Cardiac muscle cell (in vitro differentiated cells and primary cell): ENCODE measurements at regions not wholly inside any gene's neighbourhood (a gene's known extent, or its start where the extent isn't known, plus 50 kb on each side); places are given as distances from the start of the nearest gene placed in this dataset.

ENCODE experiments used
- DNase-seq, 2 donors: peaks; one replicate each; pipeline versions ENCODE4 v3.0.0 to v3.0.0-alpha.2; 2010 to 2017; ENCODE audit warnings: low read depth in 1 of 2, low spot score in 1 of 2
- H3K27ac ChIP-seq: fragments of 200-600 bp; sonication (generic); 2 replicates; pipeline ENCODE4 v1.5.1; 2016
- H3K27me3 ChIP-seq: fragments of 200-600 bp; sonication (generic); 2 replicates; pipeline ENCODE4 v1.6.0; 2016; ENCODE audit warnings: control low read depth
- H3K36me3 ChIP-seq: fragments of 200-600 bp; sonication (generic); 2 replicates; pipeline ENCODE4 v1.5.1; 2016; ENCODE audit warnings: control low read depth
- H3K4me1 ChIP-seq: fragments of 200-600 bp; sonication (generic); 2 replicates; pipeline ENCODE4 v1.8.1; 2017; ENCODE audit warnings: low read depth, mild to moderate bottlenecking, mixed run types
- H3K4me3 ChIP-seq: fragments of 200-600 bp; sonication (generic); 2 replicates; pipeline ENCODE4 v1.5.1; 2016; ENCODE audit warnings: mild to moderate bottlenecking
- H3K9me3 ChIP-seq: fragments of 200-600 bp; sonication (generic); 2 replicates; pipeline ENCODE4 v1.5.1; 2017; ENCODE audit warnings: low read depth, mild to moderate bottlenecking, control low read depth
- TF ChIP-seq, protein P1 (sequence below): IDR thresholded peaks from 2 replicates; pipeline ENCODE4 v1.5.1; 2012; ENCODE audit warnings: low read depth, mild to moderate bottlenecking, low read length

DNA sequence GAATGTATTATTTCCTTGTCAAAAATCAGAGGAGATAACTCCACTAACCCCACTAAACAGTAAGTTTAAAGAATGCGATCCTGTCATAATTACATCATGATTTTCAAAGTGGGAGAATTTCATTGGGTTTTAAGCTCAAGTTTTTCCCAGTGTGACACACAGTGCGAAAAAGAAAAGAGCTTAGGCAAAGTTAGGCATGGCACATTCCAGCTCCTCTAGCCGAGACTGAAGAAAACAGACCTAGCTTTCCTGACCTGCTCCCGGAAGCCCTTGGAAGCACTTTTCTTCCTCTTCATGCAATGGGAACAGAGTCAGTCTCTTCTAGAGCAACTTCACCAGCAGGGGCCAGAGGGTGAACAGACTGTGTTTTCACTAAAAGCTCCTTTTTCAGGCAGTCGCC is 76.6 kb upstream of the AKIP1 start:
- no peak overlapping the region for H3K4me3 ChIP-seq
- H3K27me3 ChIP-seq = no peaks in the 10 kb centered on the region
- TF ChIP-seq, protein P1, sequence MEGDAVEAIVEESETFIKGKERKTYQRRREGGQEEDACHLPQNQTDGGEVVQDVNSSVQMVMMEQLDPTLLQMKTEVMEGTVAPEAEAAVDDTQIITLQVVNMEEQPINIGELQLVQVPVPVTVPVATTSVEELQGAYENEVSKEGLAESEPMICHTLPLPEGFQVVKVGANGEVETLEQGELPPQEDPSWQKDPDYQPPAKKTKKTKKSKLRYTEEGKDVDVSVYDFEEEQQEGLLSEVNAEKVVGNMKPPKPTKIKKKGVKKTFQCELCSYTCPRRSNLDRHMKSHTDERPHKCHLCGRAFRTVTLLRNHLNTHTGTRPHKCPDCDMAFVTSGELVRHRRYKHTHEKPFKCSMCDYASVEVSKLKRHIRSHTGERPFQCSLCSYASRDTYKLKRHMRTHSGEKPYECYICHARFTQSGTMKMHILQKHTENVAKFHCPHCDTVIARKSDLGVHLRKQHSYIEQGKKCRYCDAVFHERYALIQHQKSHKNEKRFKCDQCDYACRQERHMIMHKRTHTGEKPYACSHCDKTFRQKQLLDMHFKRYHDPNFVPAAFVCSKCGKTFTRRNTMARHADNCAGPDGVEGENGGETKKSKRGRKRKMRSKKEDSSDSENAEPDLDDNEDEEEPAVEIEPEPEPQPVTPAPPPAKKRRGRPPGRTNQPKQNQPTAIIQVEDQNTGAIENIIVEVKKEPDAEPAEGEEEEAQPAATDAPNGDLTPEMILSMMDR = no peak
- H3K36me3 ChIP-seq = no peaks in the 10 kb centered on the region
- H3K4me1 ChIP-seq = peaks cover 22% of the 10 kb centered on the region
- no peak overlapping the region for H3K27ac ChIP-seq
- DNase-seq = peak in 1 of 2 donors; percentile 11
- H3K9me3 ChIP-seq = no peaks in the 10 kb centered on the region

DNA sequence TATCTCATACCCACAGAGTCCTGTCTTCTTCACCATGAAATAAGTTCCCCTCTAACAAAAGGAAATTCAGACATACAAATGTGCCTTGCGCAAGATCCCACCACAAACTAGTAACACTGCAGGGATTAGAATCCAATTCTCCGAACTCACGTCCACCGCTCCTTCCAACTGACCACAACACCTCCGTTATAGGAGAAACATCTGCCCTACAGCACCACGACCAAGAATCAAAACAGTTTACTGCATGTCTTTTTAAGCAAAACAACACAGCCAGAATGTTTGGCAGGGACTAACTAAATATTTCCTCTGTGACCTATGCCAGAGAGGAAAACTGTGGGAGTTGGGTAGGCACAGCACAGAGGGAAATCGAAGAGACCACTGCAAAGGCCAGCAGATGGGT is 72.7 kb upstream of the AKIP1 start:
- H3K27me3 ChIP-seq = no peaks in the 10 kb centered on the region
- TF ChIP-seq, protein P1 = no peak
- H3K36me3 ChIP-seq = no peaks in the 10 kb centered on the region
- no peaks in the 10 kb centered on the region for H3K9me3 ChIP-seq
- H3K4me1 ChIP-seq = peaks cover 20% of the 10 kb centered on the region
- no peak overlapping the region for H3K4me3 ChIP-seq
- DNase-seq = peak in 1 of 2 donors; percentile 94
- H3K27ac ChIP-seq = peak overlapping the region; percentile 59

DNA sequence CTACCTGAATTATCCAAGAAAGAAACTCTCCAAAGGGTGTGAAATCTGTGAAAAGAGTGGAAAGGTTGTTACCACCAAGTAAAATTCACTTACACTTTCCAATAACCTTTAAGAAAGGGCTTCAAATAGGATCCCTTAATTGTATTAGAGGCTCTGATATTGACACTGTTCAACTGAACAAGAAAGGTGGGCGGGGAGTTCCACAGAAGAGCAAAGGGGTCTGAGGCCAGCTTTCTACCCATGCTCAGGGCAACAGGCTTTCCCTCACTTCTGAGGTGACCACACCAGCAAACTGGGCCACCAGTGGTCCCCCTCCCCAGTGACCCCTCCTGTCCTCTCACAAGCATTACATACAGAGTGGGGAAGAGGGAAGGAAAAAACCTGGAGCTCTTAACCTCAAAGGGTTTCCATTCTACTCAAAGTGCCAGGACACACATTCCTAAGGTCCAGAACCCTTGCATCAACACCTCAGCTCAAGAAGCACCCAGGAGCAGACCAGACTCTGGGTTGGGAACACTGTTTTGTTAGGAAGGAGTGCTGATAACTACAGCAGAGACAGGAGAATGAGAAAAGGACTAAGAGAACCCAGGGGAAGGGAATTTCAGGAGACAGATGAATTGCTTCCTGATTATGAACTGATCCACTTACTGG is 71.6 kb upstream of the AKIP1 start:
- Histone ChIP-seq H3K4me3 (no peak overlapping the region), H3K4me1 (peaks cover 17% of the 10 kb centered on the region), H3K27ac (peak overlapping the region; percentile 59)

DNA sequence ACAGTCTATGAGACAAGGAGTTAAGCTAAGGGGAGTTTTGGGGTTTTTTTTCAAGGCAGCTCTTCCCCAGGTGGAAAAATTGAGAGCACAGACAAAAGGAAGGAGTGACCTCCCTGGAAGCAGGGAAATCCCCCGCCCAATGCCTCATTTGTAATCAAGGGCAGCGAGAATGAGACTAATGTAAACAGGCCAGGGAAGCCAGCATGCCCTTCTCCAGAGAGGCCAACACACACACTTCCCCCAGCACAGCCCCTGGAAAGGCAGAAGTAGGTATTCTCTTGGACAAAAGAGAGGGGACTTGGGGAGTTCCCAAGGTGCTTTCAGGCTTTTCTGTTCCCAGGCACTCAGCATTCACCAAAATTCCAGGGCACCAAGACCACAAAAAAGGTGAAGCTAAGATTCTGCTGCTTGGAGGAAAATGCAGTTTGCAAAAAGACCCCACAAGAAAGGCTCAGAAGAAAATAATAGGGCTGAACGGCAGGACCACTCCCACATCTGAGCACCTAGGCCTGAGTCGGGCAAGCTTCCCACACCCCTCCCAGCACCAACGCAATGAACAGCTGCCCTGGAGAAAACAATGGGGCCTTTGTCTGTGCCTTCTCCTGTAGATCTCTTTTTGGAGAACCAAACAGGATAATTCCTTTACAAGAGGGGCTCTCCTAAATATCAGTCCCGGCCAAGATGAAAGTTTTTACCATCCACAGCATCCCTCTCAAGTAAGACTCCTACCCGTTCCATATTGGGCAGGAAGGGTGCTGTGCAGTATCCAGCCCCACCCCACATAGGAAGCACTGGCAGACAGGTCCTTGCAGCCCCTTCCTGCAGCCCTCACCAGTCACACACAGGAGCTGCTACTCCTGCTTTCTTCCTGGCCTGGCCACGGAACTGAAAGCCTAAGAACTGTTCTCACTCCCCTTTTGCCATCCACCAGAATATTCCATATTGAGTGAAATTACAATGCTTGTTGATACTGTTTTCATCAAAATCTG is 70.7 kb upstream of the AKIP1 start:
- peak overlapping the region; percentile 59 for H3K27ac ChIP-seq
- no peaks in the 10 kb centered on the region for H3K27me3 ChIP-seq
- TF ChIP-seq, protein P1 = no peak
- no peaks in the 10 kb centered on the region for H3K9me3 ChIP-seq
- peaks cover 17% of the 10 kb centered on the region for H3K4me1 ChIP-seq
- H3K4me3 ChIP-seq = no peak overlapping the region
- DNase-seq = peak in 1 of 2 donors; percentile 69
- no peaks in the 10 kb centered on the region for H3K36me3 ChIP-seq

More for the DNA sequence above, 71.6 kb upstream of the AKIP1 start:
- DNase-seq = peak in 1 of 2 donors; percentile 8
- H3K36me3 ChIP-seq = no peaks in the 10 kb centered on the region
- no peaks in the 10 kb centered on the region for H3K9me3 ChIP-seq
- TF ChIP-seq, protein P1 = no peak
- no peaks in the 10 kb centered on the region for H3K27me3 ChIP-seq

DNA sequence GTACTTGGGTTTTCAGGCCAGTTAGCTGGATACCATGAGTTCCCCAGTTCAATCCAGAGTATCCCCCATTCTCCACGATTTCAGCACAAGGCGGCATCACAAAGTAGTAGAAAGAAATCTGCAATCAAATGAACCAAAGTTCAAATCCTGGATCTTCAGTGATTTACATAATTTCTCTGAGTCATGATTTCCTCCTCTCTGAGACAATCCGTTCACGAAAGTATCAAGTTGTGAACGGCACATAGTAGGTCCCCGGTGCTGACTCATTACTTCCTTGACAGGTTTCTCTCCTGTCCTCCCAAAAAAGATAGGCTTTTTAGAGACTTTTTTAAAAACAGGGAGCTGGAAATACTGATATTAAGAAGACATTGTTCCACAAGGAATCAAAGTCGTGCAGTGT is 69.1 kb upstream of the AKIP1 start:
- Histone ChIP-seq H3K27ac (no peak overlapping the region), H3K9me3 (no peaks in the 10 kb centered on the region), H3K36me3 (no peaks in the 10 kb centered on the region), H3K4me3 (no peak overlapping the region), H3K4me1 (peaks cover 17% of the 10 kb centered on the region), H3K27me3 (no peaks in the 10 kb centered on the region)
- peak in 1 of 2 donors; percentile 32 for DNase-seq
- TF ChIP-seq, protein P1 = no peak
